GM18907 (cell line): ENCODE measurements at regions not wholly inside any gene's neighbourhood (a gene's known extent, or its start where the extent isn't known, plus 50 kb on each side); places are given as distances from the start of the nearest gene placed in this dataset.
"Not testable (repeated sequence)": the region's sequence is repeated elsewhere in the genome, so short reads cannot be mapped to it uniquely, and the experiment has no call there.

ENCODE experiments used
- ATAC-seq: cut with Tn5 transposase; IDR thresholded peaks from one replicate; pipeline ENCODE4 v1.9.1; 2021; ENCODE audit warnings: mild to moderate bottlenecking, moderate library complexity; ENCODE audit not compliant: unreplicated experiment

- no peak for ATAC-seq
Observed at GRCh38 chr5:44252545-44252944, 136.7 kb downstream of the FGF10 start.

DNA sequence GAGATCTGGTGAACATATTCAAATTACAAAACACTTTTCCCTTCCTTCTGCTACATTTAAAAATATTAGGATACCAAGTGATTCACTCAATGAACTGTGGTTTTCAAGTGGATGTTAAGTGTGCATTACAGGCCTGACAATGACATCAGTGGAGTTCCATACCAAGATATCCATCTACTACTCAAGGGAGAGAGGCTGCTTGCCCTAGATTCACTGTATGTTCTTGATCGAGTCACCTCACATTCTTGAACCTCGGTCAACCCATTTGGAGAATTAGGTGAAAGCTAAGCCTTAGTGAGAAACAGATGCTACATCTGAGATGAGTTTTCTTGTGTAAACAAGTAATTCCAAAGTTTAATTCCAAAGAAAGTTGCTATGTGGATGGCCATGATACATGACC, 142.2 kb downstream of the FGF10 start:
- ATAC-seq = no peak

- no peak for ATAC-seq
Observed at GRCh38 chr5:44245935-44246334, 143.3 kb downstream of the FGF10 start.

GRCh38 chr5:44242791-44243190, 146.4 kb downstream of the FGF10 start:
- ATAC-seq = no peak

DNA sequence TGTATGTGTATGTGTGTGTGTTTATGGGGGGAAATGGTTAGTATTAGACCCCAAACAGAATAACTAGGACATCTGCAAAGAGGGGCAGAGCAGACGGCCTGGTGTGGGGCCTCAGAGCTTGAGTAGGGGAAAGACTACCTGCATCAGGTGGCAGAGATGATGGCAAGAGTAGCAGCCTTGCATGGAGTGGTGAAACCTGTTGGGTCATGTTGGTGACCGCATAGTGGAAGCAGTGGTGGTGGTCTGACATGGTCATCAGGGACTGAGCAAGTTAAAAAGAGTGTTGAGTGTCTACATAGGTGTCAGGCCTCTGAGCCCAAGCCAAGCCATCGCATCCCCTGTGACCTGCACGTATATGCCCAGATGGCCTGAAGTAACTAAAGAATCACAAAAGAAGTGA, 153.2 kb downstream of the FGF10 start:
- ATAC-seq = no peak

- no peak for ATAC-seq
Observed at GRCh38 chr5:44233691-44234090, 155.5 kb downstream of the FGF10 start.

- no peak for ATAC-seq
Observed at GRCh38 chr5:44225231-44226160, 163.7 kb downstream of the FGF10 start.

- ATAC-seq = no peak
Observed at GRCh38 chr5:44199408-44199807, 189.8 kb downstream of the FGF10 start.

- ATAC-seq = no peak
Observed at GRCh38 chr5:44189255-44189654, 200.0 kb downstream of the FGF10 start.

- ATAC-seq = no peak
Observed at GRCh38 chr5:44187973-44188372, 201.2 kb downstream of the FGF10 start.

GRCh38 chr5:44183753-44184152, 205.5 kb downstream of the FGF10 start:
- ATAC-seq = no peak

- no peak for ATAC-seq
Observed at GRCh38 chr5:44183312-44183711, 205.9 kb downstream of the FGF10 start.

- ATAC-seq = no peak
Observed at GRCh38 chr5:44178414-44178813, 210.8 kb downstream of the FGF10 start.

GRCh38 chr5:44167540-44167939, 221.7 kb downstream of the FGF10 start:
- ATAC-seq = peak; percentile 71

GRCh38 chr5:44160369-44160768, 228.9 kb downstream of the FGF10 start:
- no peak for ATAC-seq

DNA sequence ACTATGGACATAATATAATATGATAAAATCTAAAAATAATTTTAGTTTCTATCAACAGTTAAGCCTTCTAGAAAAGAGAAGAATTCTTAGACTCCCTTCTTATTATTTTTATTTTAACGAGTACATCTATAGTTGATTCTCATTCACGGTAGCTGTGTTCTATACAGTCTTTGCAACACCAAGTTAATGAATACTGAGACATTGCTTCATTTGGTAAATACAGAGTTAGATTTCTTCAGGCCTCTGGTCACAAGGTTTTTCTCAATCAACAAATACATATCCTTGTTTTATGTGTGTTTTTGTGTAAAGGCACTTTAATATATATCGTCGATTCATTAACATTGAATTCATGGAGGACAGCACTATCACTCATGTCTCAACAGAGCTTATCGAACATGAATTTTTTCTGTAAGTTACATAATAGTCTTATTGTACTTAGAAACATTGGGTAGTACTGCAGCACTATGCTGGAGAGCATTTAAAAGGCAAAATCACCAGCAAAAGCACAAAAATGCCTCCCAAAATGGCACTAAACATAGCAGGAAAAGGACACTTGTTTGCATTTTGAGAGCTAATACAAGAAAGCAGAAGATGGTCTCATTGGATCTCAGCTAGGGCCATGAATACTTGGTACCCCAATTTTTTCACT, 239.0 kb downstream of the FGF10 start:
- no peak for ATAC-seq

- ATAC-seq = not testable (repeated sequence)
Observed at GRCh38 chr5:44117947-44118346, 271.3 kb downstream of the FGF10 start.

DNA sequence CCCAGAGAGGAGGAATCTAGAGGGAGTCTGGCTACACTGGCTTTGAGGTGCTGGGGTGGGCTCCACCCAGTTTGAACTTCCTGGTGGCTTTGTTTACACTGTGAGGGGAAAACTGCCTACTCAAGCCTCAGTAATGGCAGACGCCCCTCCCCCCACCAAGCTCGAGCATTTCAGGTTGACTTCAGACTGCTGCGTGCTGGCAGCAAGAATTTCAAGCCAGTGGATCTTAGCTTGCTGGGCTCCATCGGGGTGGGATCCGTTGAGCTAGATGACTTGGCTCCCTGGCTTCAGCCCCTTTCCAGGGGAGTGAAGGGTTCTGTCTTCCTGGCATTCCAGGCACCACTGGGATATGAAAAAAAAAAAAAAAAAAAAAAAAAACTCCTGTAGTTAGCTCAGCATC, 281.0 kb downstream of the FGF10 start:
- not testable (repeated sequence) for ATAC-seq

GRCh38 chr5:44099643-44100042, 289.6 kb downstream of the FGF10 start:
- ATAC-seq = no peak

DNA sequence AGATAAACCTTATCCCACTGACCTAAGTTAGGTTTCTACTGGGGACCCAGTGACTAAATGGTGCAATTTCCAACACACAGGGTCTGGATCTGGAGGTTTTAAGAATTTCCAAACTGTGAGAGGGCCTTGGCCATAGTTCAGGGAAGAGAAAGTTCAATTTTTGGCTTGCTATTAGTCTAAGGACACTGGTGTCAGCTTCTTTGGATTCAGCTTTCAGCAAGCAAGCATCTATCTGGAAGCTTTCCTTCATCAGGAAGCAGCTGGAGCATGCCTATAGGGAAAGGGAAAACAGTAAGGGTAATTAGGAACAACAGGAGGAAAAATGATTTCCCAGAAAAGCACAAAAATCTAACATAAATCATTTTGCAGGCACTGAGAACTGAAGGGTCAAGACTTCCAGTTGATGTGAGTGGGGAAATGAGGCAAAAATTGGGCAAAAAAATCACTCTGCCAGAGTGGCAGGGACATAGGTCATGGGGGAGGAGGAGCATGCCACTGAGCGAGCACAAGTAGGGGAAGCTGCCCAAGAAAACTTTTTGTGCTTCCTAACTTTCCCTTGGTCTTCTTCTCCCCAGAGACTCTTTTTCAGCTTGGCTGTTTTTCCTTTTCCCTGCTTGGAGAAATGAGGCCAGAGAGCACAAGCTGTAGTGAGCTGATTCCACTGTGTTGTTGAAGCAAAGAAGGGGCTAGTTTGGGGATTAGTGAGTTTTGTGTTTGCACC, 299.6 kb downstream of the FGF10 start:
- ATAC-seq = no peak

- no peak for ATAC-seq
Observed at GRCh38 chr5:44085083-44085482, 304.1 kb downstream of the FGF10 start.

GRCh38 chr5:44074547-44074946, 314.7 kb downstream of the FGF10 start:
- not testable (repeated sequence) for ATAC-seq
